ENCODE measurements at regions not wholly inside any gene's neighbourhood (a gene's known extent, or its start where the extent isn't known, plus 50 kb on each side); places are given as distances from the start of the nearest gene placed in this dataset.
"Not testable (repeated sequence)": the region's sequence is repeated elsewhere in the genome, so short reads cannot be mapped to it uniquely, and the experiment has no call there.

- H3K4me2 ChIP-seq (ENCODE audit: insufficient read depth, low read length); FAIRE-seq; H3K9ac ChIP-seq (replicated peaks; ENCODE audit: extremely low read depth, insufficient read depth, low read length); H3K27me3 ChIP-seq (ENCODE audit: control insufficient read depth in 2 of 2, insufficient read depth in 2 of 2, low read length in 2 of 2); CTCF ChIA-PET; H3K79me2 ChIP-seq (ENCODE audit: control insufficient read depth, insufficient read depth, low read length); H3K36me3 ChIP-seq (ENCODE audit: control insufficient read depth in 2 of 2, extremely low read depth in 1 of 2, insufficient read depth in 2 of 2, low read length in 2 of 2); DNase-seq (ENCODE audit: low read depth, low spot score); H3K4me3 ChIP-seq (replicated peaks in 1 of 3; ENCODE audit: insufficient read depth in 1 of 3, low read depth in 1 of 3, low read length in 3 of 3); POLR2A ChIA-PET; H3K9me1 ChIP-seq (replicated peaks; ENCODE audit: control insufficient read depth, extremely low read depth, insufficient read depth, low read length); H3K9me3 ChIP-seq (replicated peaks; ENCODE audit: control insufficient read depth, insufficient read depth, low read length); H3K4me1 ChIP-seq (ENCODE audit: control insufficient read depth, extremely low read depth, insufficient read depth, low read length); H4K20me1 ChIP-seq (replicated peaks; ENCODE audit: control insufficient read depth, extremely low read depth, insufficient read depth, low read length); BruUV-seq (replicated peaks); H3K27ac ChIP-seq (ENCODE audit: insufficient read depth, low read depth, low read length); dilution Hi-C loops (cut with MboI; ENCODE audit: extremely low pct_ligation_motif_present, low sequenced_read_pairs); intact Hi-C loops (cut with micrococcal nuclease); H2AFZ ChIP-seq (ENCODE audit: low read depth, low read length): not testable (repeated sequence)
Observed at GRCh38 chr16:21358261-21358795, 80.2 kb upstream of the CRYM start.

- H3K4me3 ChIP-seq (replicated peaks in 1 of 3; ENCODE audit: insufficient read depth in 1 of 3, low read depth in 1 of 3, low read length in 3 of 3); dilution Hi-C loops (cut with MboI; ENCODE audit: extremely low pct_ligation_motif_present, low sequenced_read_pairs); CTCF ChIA-PET; H3K27me3 ChIP-seq (ENCODE audit: control insufficient read depth in 2 of 2, insufficient read depth in 2 of 2, low read length in 2 of 2); H3K9me1 ChIP-seq (replicated peaks; ENCODE audit: control insufficient read depth, extremely low read depth, insufficient read depth, low read length); H3K36me3 ChIP-seq (ENCODE audit: control insufficient read depth in 2 of 2, extremely low read depth in 1 of 2, insufficient read depth in 2 of 2, low read length in 2 of 2); intact Hi-C loops (cut with micrococcal nuclease); H3K4me2 ChIP-seq (ENCODE audit: insufficient read depth, low read length); POLR2A ChIA-PET; H2AFZ ChIP-seq (ENCODE audit: low read depth, low read length); H3K4me1 ChIP-seq (ENCODE audit: control insufficient read depth, extremely low read depth, insufficient read depth, low read length); H3K79me2 ChIP-seq (ENCODE audit: control insufficient read depth, insufficient read depth, low read length); H3K9me3 ChIP-seq (replicated peaks; ENCODE audit: control insufficient read depth, insufficient read depth, low read length); H3K9ac ChIP-seq (replicated peaks; ENCODE audit: extremely low read depth, insufficient read depth, low read length); DNase-seq (ENCODE audit: low read depth, low spot score); FAIRE-seq; BruUV-seq (replicated peaks); H4K20me1 ChIP-seq (replicated peaks; ENCODE audit: control insufficient read depth, extremely low read depth, insufficient read depth, low read length); H3K27ac ChIP-seq (ENCODE audit: insufficient read depth, low read depth, low read length): not testable (repeated sequence)
Observed at GRCh38 chr16:21356308-21356707, 78.2 kb upstream of the CRYM start.

GRCh38 chr16:21351433-21351832 lies 73.3 kb upstream of the CRYM start:
- H3K9me1 ChIP-seq (replicated peaks; ENCODE audit: control insufficient read depth, extremely low read depth, insufficient read depth, low read length); H3K36me3 ChIP-seq (ENCODE audit: control insufficient read depth in 2 of 2, extremely low read depth in 1 of 2, insufficient read depth in 2 of 2, low read length in 2 of 2); H4K20me1 ChIP-seq (replicated peaks; ENCODE audit: control insufficient read depth, extremely low read depth, insufficient read depth, low read length); H3K4me1 ChIP-seq (ENCODE audit: control insufficient read depth, extremely low read depth, insufficient read depth, low read length); POLR2A ChIA-PET; CTCF ChIA-PET; H3K4me3 ChIP-seq (replicated peaks in 1 of 3; ENCODE audit: insufficient read depth in 1 of 3, low read depth in 1 of 3, low read length in 3 of 3); H3K27me3 ChIP-seq (ENCODE audit: control insufficient read depth in 2 of 2, insufficient read depth in 2 of 2, low read length in 2 of 2); H3K27ac ChIP-seq (ENCODE audit: insufficient read depth, low read depth, low read length); H2AFZ ChIP-seq (ENCODE audit: low read depth, low read length); FAIRE-seq; BruUV-seq (replicated peaks); intact Hi-C loops (cut with micrococcal nuclease); dilution Hi-C loops (cut with MboI; ENCODE audit: extremely low pct_ligation_motif_present, low sequenced_read_pairs); H3K4me2 ChIP-seq (ENCODE audit: insufficient read depth, low read length); H3K79me2 ChIP-seq (ENCODE audit: control insufficient read depth, insufficient read depth, low read length); DNase-seq (ENCODE audit: low read depth, low spot score); H3K9ac ChIP-seq (replicated peaks; ENCODE audit: extremely low read depth, insufficient read depth, low read length); H3K9me3 ChIP-seq (replicated peaks; ENCODE audit: control insufficient read depth, insufficient read depth, low read length): not testable (repeated sequence)

GRCh38 chr16:21350851-21351250 lies 72.8 kb upstream of the CRYM start:
- not testable (repeated sequence) for BruUV-seq (replicated peaks)

More at GRCh38 chr16:21350851-21351250, 72.8 kb upstream of the CRYM start:
- dilution Hi-C loops (cut with MboI; ENCODE audit: extremely low pct_ligation_motif_present, low sequenced_read_pairs); H3K79me2 ChIP-seq (ENCODE audit: control insufficient read depth, insufficient read depth, low read length); FAIRE-seq; CTCF ChIA-PET; H3K4me3 ChIP-seq (replicated peaks in 1 of 3; ENCODE audit: insufficient read depth in 1 of 3, low read depth in 1 of 3, low read length in 3 of 3); H4K20me1 ChIP-seq (replicated peaks; ENCODE audit: control insufficient read depth, extremely low read depth, insufficient read depth, low read length); POLR2A ChIA-PET; H3K4me2 ChIP-seq (ENCODE audit: insufficient read depth, low read length); H3K9me1 ChIP-seq (replicated peaks; ENCODE audit: control insufficient read depth, extremely low read depth, insufficient read depth, low read length); intact Hi-C loops (cut with micrococcal nuclease); H2AFZ ChIP-seq (ENCODE audit: low read depth, low read length); H3K9ac ChIP-seq (replicated peaks; ENCODE audit: extremely low read depth, insufficient read depth, low read length); H3K4me1 ChIP-seq (ENCODE audit: control insufficient read depth, extremely low read depth, insufficient read depth, low read length); H3K9me3 ChIP-seq (replicated peaks; ENCODE audit: control insufficient read depth, insufficient read depth, low read length); H3K27me3 ChIP-seq (ENCODE audit: control insufficient read depth in 2 of 2, insufficient read depth in 2 of 2, low read length in 2 of 2); H3K27ac ChIP-seq (ENCODE audit: insufficient read depth, low read depth, low read length); H3K36me3 ChIP-seq (ENCODE audit: control insufficient read depth in 2 of 2, extremely low read depth in 1 of 2, insufficient read depth in 2 of 2, low read length in 2 of 2); DNase-seq (ENCODE audit: low read depth, low spot score): not testable (repeated sequence)

Measured in endothelial cell of umbilical vein (primary cell).